Sciatic nerve (tissue), 2 donors: ENCODE measurements at regions not wholly inside any gene's neighbourhood (a gene's known extent, or its start where the extent isn't known, plus 50 kb on each side); places are given as distances from the start of the nearest gene placed in this dataset.
A peak's percentile ranks its signal among the peaks of the same experiment; 100 is the strongest.

Experiments used
- ATAC-seq: fragments of 200-7000 bp; cut with Tn5 transposase; one replicate; pipeline ENCODE4 v1.9.1; 2020; ENCODE audit warnings: mild to moderate bottlenecking, moderate library complexity
- DNase-seq: peaks from one replicate; pipeline ENCODE4 v3.0.0-alpha.2; 2020; ENCODE audit warnings: low spot score
- intact Hi-C: fragments of 100-400 bp; cut with DNase I; formaldehyde crosslinking; loops from one replicate; pipeline ENCODE4 v1.14.2; 2022
- donor health status: DM: no; HTN: no; CAD: no.
- donor health status: DM: no; HTN: no; CAD: no.

DNA sequence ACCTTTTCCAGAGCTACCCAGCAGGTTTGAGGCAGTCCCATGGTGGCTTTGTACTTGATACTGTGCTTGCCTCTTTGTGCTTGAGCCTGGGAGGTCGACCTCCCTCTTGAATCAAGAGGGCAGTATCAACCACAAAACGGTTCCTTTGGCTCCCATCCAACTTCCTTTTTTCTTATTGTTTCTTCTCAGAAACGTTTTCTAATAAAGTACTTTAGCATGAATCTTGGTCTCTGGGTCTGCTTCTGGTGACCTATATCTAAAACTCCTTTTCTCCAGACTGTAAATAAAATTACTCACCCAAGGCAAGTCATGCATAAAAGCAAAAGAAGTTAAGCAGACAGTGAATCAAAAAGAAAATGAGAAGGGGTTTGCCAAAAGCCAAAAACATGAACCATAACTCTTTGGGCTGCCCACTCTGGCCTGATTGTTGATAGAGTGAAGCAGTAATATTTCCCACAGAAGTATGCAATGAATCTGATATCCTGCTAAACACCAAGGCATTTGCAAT is 112.2 kb upstream of the SLC4A7 start:
- DNase-seq (no peak), ATAC-seq (peak; percentile 61)
- intact Hi-C loops = no loop called here

DNA sequence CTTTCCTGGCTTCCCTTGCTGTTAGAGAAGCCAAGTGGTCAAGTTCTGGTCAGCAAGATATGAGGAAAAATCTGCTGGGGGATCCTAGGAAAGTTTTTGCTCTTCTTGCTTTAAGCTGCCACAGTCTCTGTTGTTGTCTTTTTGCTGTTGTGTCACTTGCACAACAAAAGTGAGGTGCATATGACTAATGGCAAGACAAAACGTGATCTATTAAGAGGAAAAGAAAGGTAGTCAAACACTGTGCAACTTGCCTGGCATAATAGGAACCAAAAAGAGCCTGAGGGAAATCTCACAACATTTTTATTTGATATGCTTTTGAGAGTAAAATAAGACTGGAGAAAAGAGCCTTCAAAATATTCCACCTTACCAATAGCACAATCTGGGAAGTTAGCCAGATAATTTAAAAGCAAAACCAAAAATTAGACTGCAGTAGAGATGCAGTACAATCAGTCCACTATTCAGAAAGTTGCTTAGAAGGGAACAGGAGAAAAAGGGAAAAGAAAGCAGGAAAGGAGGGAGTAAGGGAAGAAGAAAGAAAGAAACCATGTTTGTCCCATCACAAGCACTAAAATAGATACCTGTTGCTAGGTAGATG is 110.0 kb upstream of the SLC4A7 start:
- DNase-seq = no peak
- ATAC-seq = no peak
- intact Hi-C loops = no loop called here

DNA sequence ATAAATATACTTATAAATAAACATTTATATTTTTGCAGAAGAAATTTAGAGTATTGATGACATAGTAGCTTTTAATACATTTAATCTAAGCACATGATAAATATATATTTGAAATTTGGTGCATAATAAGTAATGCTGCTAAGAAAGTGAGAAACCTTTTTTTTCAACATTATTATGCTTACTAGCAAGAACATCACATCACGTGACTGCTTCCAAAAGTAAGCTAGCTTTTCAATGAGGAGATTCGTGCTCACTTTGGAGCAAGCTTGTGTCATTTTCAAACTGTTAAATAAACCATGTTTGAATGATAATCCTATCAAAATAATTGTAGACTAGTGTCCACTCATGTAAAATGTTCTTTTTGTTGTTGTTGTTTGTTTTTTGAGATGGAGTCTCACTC is 109.0 kb upstream of the SLC4A7 start:
- ATAC-seq (no peak), DNase-seq (no peak)
- intact Hi-C loops = no loop called here

DNA sequence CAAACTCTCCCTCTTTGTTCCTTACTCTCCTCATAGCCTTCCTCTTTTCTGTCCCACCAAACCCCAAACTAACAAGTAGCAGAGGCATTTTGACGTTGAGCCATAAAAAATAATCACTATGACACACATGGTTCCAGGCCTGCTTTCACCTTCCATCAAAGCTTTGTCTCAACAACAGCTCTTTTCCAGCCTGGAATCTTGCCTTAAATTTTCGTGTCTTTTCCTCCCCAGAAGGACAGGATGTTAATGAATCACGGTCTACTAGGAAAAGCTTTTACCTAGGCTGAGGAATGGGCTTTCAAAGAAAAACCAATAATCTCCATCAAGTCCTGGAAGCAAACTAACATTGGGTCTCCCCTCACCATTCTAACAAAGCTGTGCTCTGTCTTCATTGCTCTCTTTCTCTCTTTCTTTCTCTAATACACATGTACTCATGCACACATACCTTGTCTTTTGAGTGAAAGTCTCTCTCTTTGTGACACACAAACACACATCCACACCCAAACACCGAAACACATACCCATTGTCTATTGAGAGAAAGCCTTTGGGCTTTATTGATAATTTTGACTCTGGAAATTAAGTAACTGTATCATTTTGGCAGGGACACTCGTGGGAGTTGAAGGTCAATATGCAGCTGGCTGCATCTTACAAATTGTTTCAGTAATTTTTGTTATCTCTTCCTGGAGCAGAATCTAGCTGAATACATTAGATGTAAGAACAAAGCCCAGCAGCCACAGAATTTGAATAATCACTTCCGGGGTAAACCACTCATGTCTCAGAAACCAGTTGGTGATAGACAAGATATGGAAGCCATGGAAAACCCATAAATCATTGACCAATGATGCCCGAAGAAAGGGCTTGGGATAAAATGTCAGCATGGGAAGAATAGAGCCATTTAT is 107.4 kb upstream of the SLC4A7 start:
- ATAC-seq (no peak), DNase-seq (no peak)
- intact Hi-C loops = no loop called here

DNA sequence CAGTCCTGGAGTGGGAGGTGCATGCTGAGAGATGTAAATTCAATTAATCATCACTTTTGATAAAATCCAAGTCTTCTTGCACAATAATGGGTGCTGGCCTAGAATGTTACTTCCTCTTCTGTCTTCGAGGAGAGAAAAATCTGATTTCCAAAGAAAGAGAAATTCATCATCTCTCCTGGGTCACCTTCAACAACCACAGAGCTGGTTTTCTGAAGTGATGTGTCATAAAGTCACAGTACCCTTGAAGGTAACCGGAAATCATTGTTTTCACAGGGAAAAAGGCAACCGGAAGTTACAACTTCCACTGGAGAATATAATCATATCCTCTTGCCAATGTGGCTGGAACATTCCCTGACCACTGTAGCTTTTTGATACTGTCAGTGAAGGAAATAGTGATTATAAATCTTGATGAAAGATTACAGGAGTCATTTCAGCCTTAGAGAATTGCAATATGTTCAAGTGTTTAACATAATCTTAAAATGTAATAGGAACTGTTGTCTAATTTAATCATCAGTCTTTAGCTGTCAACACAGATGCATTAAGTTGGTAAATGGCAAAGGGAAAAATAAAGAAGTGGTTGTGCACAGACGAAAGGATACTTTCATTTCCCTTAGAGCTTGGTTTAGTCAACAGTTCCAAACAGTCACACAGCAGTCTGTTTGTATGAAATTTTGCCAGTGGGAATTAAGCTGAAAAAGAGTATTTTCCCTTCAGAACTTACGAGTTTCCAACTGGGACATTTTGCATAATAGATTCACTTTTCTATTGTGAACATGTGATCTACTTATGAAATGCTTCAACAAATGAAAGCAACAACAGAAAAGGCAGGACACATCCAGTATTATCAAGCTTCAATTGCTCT is 106.5 kb upstream of the SLC4A7 start:
- DNase-seq = no peak
- intact Hi-C loops = no loop called here
- peak; percentile 90 for ATAC-seq

DNA sequence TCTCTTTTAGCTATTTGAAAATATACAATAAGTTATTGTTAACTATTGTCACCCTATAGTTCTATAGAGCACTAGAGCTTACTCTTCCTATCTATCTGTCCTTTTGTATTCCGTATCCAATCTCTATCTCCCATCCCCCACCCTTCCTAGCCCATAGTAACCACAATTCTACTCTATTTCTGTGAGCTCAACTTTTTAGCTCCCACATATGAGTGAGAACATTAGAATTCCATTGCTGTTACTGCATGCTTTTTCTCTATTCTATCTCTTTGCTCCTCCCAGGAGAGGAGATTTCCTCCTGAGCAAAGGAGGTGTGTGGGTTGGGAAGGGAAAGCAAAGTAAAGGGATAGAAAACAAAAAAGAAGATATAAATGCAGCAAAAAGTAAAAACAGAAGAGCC is 105.6 kb upstream of the SLC4A7 start:
- ATAC-seq (no peak), DNase-seq (no peak)
- intact Hi-C loops = no loop called here

DNA sequence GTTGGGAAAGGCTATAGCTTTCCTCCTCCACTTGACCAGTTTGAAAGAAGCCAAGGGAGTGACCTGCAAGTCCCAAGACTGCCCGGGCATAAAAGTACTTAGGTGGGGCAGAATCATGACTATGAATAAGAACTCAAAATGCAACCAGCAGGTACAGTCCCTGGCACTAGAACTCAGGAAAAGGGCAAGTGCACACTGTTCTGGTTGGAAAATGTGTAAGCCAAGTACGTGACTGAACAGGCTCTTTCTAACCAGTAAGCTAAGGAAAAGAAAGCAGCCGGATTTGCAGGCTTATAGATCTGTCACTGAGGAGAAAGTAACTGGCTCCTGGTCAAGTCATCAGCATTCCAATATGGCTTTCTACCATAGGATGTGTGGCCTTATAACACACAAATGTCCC is 101.2 kb upstream of the SLC4A7 start:
- DNase-seq (no peak), ATAC-seq (no peak)
- intact Hi-C loops = no loop called here

DNA sequence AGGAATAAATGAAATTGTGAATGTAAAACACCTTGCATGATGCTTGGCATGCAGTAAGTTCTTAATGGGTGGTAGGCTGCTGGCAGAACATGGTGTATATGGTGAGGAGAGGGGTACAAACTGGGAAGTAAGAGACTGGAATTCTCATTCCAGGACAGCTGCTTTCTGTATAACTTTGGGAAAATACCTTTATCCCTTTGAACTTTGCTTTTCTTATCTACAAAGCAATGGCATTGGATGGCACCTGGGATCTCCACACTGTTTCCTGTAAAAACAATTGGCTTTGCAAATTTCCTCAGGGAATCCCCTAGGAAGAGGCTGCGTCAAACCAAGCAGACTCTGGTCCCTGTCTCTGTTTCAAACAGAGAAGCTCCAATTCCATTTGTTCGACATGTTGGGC is 100.7 kb upstream of the SLC4A7 start:
- DNase-seq (no peak), ATAC-seq (no peak)
- intact Hi-C loops = no loop called here

DNA sequence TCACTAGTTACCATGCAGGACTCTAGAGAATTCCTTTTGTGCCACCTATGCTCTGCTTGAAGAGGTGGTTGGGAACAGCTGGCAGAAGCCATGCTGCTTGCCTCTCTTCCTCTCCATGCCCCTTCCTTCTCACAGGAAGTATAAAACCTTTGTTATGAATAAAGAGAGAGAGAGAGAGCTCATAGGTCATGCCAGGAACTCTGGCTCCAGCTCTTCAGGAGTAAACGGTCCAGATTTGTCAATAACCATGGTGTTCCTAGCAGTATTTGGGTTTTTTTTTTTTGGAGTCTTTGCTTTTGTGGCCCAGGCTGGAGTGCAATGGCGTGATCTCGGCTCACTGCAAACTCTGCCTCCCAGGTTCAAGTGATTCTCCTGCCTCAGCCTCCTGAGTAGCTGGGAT is 97.7 kb upstream of the SLC4A7 start:
- intact Hi-C loops = no loop called here
- ATAC-seq = no peak
- no peak for DNase-seq

DNA sequence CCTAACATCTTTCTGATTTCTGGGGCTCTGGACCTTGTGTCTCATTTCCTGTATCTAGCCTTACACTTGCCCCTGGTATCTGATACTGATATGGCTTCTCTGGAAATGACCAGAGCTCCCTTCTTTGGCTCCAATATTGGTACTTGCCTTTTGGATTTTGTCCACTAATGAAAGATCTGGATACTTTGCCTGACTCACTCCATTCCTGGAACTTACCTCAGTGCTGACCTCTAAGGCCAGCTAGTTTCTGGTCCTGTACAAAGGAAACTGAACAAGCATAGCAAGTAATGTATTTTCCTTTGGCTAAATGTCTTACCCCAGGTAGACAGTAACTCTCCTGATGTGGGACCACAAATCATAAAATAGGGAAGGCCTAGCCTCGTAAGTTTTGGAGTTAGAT is 93.8 kb upstream of the SLC4A7 start:
- intact Hi-C loops = no loop called here

DNA sequence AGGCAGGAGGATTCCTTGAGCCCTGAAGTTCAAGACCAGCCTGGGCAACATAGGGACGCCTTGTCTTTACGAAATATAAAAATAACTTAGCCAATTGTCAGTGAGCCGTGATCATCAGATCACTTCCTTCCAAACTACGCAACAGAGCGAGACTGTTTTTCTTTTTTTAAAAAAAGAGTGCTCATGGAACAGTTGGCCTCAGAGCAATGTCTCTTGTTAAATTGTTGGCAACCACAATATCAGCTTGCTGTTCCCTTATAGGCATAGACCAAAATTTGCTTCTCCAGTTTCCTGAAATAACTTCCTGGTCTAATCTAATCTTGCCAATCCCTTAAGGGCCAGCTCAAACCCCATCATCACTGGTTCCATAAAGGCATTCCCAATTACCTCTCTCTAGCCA is 93.3 kb upstream of the SLC4A7 start:
- ATAC-seq (peak; percentile 77), DNase-seq (no peak)
- intact Hi-C loops = no loop called here

More for the DNA sequence above, 93.8 kb upstream of the SLC4A7 start:
- DNase-seq = no peak
- peak; percentile 18 for ATAC-seq

DNA sequence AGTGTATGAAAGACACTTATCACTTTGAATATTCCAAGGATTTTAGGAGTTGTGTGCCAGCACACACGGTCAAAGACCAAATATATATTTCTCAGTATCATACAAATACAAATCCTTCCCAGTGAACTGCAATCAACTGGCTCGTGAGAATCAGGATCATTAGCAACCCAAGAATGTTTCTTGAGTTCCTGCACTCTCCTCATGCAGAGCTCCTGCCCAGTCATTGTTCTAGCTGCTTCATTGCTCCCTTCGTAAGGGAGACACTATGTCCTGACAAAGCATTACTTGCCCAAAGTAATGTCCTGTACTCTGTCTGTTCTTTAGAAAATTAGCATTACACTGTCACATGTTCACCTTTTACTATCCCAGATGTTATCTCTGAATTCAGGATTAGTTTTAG is 92.0 kb upstream of the SLC4A7 start:
- DNase-seq = no peak
- intact Hi-C loops = no loop called here
- no peak for ATAC-seq

DNA sequence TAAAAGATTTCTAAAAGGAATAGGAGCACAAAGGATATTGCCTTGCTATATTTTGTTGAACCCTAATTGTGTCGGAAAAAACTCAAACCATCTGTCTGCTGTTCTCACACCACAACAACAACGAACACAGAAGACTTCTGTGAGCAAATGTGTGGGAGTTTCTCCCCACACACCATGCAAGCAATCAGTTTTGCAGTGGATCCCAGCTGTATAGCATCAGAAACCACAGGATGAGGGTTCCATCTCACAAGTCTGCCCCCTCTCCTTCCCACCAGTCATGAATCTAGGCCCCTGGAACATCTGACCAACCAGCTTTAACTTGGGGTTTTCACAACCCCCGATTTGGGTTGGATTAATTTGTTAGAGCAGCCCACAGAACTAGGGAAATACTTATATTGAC is 91.3 kb upstream of the SLC4A7 start:
- intact Hi-C loops = no loop called here
- DNase-seq (no peak), ATAC-seq (no peak)

DNA sequence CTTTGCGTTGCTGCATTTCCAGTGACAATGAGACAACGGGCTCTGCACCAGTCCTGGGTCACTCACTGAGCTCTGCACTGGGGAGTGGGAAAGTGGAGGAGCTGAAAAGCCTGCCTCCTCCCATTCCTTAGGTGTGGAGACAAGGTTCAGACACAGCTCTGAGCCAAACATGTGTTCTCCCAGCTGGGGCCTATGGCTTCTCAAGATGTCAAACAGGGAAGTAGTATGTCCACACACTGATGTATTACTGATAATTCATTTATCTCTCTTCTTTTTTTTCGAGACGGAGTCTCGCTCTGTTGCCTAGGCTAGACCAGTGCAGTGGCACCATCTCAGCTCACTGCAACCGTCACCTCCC is 90.2 kb upstream of the SLC4A7 start:
- DNase-seq = no peak
- no peak for ATAC-seq
- intact Hi-C loops = no loop called here

DNA sequence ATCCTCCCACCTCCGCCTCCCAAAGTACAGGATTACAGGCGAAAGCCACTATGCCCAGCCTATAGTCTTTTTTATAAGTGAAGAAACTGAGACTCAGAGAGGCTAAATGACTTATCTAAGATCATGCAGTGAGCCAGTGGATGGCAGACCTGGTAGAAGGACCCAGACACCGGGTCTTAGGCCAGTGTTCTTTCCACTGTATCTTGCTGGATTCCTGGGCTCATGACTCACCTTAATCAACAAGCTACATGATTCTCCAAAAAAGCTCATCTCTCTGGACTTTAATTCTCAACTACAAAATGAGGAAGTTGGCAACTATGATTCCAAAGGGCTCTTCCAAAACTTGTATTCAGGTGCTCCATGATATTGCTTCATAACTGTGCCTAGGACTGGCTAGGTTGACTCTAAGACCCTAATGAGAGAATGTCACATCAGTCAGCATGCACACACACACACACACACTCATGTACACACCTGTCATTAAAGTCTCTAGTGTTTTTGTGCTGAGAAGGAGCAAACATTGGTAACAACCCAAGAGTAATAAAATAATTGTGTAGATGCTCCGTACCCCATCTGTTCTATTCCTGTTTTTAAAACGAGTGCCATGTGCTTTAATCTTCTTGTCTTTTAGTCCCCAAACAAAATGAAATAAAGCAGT is 89.7 kb upstream of the SLC4A7 start:
- intact Hi-C loops = no loop called here
- no peak for DNase-seq
- no peak for ATAC-seq

DNA sequence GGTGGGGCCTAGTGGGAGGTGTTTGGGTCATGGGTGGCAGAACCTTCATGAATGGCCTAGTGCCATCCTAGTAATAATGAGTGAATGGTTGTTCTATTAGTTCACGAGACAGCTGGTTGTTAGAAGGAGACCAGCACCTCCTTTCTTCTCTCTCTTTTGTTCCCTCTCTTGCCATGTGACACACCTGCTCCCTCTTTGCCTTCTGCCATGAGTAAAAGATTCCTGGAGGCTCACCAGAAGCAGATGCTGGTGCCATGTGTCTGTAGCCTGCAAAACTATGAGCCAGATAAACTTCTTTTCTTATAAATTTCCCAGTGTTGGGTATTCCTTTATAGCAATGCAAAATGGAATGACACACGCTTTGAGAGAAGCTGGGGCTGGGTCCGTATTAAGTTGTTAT is 89.0 kb upstream of the SLC4A7 start:
- intact Hi-C loops = no loop called here
- no peak for ATAC-seq

DNA sequence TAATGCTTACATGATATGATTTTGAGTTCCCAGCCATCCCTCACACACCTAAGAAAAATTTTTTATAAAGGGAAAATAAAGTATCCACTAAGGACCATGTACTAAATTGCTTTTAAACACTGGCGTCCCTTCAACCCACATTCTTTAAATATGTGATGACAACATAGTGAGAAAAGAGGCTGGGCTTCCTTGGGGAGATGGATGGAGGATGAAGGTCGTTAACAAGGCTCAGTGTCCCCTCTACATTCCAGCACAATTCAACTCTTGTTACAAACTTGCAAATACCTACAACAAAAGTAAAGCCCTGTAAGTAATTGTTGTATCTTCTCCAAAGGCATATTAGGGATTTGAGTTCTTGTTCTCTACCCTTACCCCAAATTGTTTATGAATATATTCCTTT is 87.2 kb upstream of the SLC4A7 start:
- no peak for DNase-seq
- intact Hi-C loops = no loop called here
- ATAC-seq = no peak

More for the DNA sequence above, 89.0 kb upstream of the SLC4A7 start:
- no peak for DNase-seq

DNA sequence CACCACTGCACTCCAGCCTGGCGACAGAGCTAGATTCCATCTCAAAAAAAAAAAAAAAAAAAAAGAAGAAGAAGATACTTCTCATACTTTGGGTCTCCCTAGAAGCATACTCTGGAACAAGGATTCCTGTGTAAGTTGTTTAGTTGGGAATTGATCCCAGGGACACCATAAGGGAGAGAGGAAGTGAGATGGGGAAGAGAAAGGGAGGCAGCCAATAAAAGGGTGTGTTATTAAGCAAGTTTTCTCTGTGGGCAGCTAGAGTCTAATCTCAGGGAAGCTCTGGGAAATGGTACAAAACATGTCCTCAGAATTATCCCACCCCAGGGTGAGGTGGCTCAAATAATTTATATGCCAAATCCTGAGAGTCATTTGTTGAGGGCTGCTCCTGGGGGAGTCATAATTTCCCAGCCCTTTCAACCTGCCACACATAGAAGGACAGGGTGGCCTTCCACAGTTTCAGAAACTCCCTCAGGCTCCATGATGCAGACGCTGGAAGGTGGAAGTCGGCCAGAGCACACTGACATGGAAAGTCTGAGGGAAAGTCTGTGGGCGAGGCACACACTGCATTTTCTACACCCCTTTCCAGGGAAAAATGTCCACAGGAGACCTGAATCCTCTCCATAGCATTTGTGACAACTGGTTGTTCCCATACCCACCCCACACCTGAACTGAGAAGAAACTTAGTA is 86.4 kb upstream of the SLC4A7 start:
- intact Hi-C loops = no loop called here
- ATAC-seq (peak; percentile 74), DNase-seq (no peak)

DNA sequence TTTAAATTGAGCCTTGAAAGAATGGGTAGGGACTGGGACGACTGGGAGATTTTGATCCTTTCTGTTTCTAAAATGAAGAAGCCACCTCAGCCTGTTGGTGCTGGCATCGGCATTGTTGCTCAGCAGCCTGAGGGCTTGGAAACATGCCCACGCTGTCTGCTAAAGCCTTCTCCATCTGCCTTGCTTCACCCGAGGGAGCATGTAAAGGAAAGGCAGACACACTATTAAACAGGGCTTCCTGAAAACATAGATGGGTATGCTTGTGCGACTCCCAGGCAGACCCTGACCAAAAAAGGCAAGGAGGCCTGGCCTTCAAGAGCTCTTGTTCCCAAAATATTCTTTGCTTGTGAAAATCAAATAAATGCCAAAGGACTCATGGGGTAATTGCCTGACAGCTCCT is 84.2 kb upstream of the SLC4A7 start:
- peak; percentile 53 for ATAC-seq
- intact Hi-C loops = no loop called here
- DNase-seq = peak; percentile 67
